ENCODE measurements at regions not wholly inside any gene's neighbourhood (a gene's known extent, or its start where the extent isn't known, plus 50 kb on each side); places are given as distances from the start of the nearest gene placed in this dataset.

GRCh38 chr9:108191065-108191464 is 664.7 kb downstream of the ACTL7B start:
- no peak for DNase-seq (ENCODE audit: low spot score)

DNA sequence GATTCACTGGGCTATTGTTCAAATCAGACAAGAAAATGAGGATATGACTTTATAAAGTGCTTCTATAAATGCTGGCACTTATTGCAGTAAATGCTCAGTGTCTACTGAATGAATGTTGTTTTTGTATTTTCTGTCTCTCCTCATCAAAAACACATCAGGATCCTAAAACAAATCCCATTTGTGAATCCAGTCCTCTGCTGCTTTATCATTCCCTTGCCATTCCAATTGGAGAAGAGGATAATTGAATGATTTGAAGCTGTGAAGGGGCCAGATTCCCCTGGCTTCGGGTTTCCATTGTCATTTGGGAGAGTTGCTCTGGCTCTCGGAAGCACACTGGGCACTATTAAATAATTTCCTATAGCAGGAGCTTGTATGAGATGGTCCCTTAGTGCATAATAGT is 666.8 kb downstream of the ACTL7B start:
- no peak for DNase-seq (ENCODE audit: low spot score)

DNA sequence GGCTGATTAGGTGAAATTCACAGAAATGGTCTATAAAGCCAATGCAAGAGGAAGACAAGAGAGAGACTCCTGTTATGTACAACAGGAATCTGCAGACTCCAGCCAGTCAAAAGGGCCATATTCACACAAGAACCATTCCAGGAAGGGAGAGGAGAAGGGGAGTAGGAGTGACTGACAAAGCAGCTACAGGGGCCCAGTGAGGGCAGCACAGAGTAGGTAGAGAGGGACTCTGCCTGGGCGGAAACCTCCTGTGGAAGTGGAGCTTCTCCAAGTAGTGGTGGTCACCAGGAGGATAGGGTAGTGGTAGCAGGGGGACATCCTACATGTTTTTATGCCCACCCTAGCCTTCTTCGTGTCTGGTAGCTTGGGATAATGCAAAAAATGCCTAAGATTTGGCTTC is 667.3 kb downstream of the ACTL7B start:
- DNase-seq (ENCODE audit: low spot score) = no peak

DNA sequence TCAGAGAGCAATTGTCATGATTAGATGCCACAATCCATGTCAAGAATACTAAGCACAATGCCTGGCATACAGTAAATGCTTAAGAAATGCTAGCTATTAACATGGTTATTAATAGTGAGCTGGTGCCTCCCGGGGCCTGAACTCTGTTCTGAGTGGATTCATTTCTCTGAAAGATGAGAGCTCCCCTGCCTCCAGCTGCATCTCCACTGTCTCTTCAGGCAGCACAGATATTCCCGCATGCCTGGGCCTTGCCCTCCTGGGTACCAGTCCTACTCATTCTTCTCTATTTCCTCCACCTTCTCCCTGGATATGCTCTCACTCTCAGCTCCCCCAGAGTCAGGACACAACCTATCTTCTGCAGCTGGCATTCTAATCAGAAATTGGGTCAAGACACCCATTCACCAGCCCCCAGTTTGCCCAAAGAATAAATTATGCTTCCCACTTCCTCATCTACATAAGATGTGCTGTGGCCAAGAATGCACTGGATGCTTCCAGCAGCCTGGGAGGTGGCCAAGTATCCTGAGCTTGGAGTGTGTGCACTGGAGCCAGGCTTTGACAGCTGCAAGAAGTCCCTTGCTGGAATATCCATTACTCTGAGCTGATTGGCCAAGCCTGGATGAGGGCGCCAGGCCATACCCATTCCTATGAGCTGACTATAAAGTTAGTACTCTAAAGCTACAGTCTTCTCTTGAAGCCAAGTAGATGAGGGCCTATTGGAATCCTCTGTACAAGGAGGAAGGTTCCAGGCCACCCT is 669.0 kb downstream of the ACTL7B start:
- DNase-seq (ENCODE audit: low spot score) = peak; percentile 53

DNA sequence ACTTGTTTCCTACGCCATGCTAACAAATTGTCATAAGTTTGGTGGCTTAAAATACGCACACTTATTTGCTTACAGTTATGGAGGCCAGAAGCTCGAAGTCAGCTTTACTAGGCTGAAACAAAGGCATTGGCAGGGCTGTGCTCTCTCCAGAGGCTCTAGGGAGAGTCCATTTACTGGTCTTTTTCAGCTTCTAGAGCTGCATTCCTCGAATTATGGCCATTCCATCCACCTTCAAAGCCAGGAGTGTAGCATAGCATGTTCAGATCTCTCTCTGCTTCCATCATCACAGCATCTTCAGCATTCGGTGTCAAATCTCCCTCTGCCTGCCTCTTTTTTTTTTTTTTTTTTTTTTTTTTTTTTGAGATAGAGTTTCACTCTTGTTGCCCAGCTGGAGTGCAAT is 670.2 kb downstream of the ACTL7B start:
- no peak for DNase-seq (ENCODE audit: low spot score)

DNA sequence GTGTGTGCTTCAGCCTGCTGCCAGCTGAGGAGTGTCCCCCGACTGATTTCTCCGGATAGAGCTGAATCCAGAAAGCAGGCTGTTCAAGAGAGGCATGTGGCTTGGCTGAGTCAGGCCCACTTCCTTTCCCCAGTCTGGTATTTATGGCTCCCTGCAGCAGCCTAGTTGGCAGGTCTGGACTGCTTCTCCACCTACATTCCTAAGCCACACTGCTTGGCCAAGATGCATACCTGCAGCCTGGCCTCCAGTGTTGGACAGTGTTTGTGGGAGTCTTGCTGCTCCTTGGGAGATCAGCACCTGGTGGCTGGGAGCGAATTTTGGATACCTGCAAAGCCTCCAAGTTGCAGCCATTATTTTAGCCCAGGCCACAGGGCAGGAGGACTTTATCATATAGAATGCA is 670.8 kb downstream of the ACTL7B start:
- no peak for DNase-seq (ENCODE audit: low spot score)

DNA sequence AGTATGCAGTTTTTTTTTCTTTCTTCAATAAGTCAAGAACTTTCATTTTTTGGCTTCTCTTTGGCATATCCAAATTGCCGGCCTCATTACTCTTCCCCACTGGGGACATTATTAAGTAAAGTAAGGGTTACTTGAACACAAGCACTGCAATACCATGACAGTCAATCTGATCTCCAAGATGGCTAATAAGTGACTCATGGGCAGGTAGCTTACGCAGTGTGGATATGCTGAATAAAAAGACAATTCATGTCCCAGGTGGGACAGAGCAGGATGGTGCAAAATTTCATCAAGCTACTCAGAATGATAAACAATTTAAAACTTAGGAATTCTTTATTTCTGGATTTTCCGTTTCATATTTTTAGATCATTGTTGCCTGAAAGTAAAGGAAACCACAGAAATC is 671.8 kb downstream of the ACTL7B start:
- no peak for DNase-seq (ENCODE audit: low spot score)

DNA sequence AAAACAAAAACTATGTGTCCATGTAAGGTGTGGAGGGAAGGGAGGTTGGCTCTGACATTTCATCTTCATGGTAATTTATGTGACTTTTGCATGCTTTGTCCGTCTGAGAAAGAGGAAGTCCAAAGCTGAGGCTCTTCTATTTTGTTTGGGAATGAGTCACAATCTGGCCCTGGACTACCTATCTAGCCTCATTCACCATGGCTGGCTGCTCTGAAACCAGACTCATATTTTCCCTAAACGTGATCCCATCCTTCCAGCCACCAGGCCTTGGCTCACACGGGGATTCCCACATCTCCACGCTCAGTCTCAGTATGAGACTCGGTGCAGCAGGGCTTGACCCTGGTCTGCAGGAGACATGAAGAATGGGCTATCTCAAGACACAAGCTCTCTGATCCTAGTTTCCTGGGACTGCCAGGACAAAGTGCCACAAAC is 672.8 kb downstream of the ACTL7B start:
- DNase-seq (ENCODE audit: low spot score) = no peak

GRCh38 chr9:108182270-108182669 is 673.5 kb downstream of the ACTL7B start:
- DNase-seq (ENCODE audit: low spot score) = no peak

DNA sequence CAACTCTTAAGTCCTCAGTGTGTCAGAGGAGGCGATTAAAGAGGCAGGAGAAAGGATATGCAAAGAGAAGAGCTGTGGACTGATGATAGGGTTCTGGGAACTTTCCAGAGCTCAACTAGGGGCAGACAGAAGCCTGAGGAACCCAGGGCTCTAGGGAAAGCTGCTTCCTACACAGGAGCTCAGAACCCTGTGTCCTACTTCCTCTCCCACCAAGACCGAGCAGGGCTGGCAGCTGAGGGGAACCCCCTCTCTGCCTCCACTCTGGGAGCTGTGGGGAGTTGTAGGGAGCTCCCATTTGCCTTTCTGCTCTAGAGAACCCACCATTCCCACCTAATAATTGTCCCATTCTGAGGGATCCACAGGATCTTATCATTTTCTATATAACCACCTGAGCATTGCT is 674.3 kb downstream of the ACTL7B start:
- no peak for DNase-seq (ENCODE audit: low spot score)

GRCh38 chr9:108180541-108180940 is 675.2 kb downstream of the ACTL7B start:
- no peak for DNase-seq (ENCODE audit: low spot score)

- no peak for DNase-seq (ENCODE audit: low spot score)
These were observed 677.5 kb downstream of the ACTL7B start for GRCh38 chr9:108178318-108178717.

DNA sequence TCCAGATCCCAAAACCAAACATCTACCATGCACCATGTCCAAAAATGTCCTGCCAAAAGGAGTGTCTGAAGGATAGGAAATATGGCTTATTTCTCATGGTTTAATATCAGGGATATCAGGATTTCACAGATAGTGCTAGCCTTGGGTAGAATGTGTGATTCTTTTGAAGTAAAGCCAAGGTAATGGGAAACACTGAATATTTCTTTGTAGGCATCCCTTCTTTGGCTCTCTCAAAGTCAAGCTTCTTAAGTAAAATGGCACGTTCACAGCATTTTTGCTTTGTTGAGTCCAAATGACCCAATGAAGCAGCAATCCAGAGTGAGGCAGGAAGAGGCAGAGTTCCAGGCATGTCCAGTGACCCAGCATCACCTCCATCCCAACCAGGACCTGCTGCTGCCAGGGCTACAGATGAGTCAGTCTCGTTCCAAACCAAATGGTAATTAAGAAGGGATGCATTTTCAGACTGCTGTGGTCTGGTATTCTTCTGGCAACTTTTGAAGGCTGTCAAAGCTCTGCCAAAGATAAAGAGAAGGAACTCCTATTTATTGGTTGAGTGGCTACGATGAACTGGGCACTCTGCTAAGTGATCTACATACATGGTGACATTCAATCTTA is 678.8 kb upstream of the KLF4 start:
- DNase-seq (ENCODE audit: low spot score) = no peak

DNA sequence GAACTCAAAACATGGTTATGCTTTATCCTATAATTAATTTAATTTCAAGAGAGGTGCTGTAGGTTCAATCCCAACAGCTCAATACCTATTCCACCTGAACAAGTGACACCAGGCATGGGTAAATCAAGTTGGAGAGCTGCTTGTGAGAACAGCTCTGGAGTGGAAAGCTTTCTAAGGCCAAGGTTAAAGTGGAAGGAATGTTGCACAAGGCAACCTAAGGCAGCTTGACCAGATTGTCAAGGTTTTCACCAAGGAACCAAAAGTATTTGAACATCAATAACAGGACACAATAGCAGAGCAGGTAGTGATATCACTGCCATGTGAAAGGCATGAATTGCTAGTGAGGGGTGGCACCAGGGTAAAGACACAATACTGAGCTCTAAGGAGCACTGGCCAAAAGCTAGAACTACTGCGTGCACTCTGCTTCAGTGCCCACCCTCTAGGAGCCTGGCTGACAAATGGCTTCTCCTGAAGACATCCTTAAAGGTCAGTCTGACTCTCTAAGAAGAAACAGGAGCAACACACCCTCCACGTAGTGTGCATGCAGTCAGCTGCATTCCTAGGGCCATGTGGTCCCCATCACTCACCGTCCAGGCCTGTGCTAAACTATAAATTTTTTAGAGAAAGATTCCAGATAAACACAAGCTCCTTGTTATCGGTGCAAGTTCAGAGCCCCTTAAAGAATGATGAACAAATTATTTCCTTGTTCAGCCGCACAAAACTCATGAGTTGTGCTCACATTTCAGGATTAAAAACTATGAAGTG is 677.7 kb upstream of the KLF4 start:
- peak; percentile 38 for DNase-seq (ENCODE audit: low spot score)

DNA sequence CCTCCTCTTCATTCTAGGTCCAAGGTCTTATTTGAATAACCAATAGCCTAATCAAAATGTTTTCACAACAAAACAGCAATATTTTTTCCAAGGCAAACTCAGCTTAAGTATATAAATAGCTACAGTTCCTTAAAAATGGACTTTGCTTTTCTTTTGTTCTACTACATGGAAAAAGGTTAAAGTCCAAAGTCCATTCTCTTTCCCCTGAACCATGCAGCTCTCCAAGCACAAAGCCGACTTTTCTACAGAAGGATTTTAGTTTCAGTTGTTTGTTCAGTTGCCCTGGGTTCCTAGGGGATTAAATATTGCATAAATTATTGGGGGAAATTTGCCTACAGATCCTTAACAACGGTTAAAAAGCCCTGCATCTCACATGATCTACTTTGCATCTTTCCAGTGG is 677.0 kb upstream of the KLF4 start:
- DNase-seq (ENCODE audit: low spot score) = no peak

GRCh38 chr9:108163321-108164005 is 673.9 kb upstream of the KLF4 start:
- no peak for DNase-seq (ENCODE audit: low spot score)

GRCh38 chr9:108162664-108163063 is 673.1 kb upstream of the KLF4 start:
- no peak for DNase-seq (ENCODE audit: low spot score)

DNA sequence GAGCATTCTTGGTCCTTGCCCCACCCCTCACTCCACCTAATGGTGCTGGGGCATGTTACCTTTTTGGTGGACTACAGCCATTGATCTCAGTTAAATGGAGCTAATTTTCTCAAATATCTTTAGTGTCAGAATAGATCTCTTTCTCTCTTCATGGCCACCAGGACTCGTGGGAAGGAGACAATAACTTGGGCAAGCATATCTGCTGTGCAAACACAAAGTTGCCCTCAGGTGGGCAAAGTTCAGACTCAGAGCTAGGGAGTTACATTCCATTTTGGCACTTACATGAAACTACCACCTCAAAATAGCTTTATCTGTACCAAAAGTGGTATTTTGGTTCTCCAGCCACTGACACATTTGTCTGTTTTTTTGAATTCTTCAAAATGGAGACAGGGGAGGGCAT is 671.9 kb upstream of the KLF4 start:
- no peak for DNase-seq (ENCODE audit: low spot score)

- no peak for DNase-seq (ENCODE audit: low spot score)
These were observed 671.3 kb upstream of the KLF4 start for GRCh38 chr9:108160706-108161355.

DNA sequence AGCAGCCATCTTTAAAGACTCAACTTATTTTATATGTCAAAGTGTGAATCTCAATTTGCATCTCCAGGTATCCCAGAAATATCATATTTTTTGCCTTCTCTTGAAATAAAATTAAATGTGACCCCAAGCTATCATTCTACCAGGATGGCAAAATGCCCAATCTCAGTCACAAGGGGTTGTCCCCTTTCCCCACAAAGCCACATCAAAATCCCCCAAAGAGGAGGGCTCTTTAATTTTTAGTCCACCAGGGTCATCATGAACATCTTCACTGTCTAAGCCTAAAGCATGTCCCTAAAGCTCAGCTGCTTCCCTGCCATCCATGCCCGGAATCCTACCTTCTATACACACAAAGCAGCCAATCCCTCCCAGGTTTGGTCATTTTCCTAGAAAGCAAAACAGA is 670.5 kb upstream of the KLF4 start:
- no peak for DNase-seq (ENCODE audit: low spot score)

DNA sequence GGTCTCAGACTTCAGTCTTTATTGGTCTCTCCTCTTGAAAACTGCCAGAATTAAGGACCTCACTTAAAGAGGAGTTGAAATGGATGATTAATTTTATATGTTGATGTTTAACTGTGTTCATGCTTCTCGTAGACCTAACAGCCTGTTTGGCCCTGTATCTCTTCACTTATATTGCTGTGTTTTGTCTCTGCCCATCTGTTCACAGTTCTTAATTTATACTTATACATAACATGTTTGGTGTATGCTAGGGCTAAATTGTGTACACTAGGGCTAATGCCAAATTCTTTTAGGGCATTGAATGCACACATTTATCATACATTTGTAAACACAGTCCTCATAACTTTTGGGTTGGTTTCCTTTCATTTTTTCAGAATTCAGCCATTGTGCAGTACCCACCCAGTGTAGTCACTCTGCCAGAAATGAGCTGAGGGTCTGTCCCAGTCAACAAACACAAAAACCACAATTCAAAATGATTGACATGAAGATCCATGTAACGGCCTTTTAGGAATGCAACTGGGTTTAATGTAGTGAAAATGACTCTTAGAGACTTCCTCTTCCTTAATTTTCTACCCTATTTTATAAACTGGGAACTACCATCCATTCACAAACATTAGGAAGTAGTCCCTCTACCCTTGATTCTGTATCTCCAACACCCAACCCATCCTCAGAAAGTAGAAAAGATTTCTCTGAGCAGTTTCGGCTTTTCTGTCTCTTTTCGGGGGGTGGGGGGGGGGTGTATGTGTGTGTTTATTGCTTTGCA is 668.8 kb upstream of the KLF4 start:
- no peak for DNase-seq (ENCODE audit: low spot score)

Data from mucosa of gallbladder (tissue), 1 donor.